Loucy (cell line): ENCODE measurements at regions not wholly inside any gene's neighbourhood (a gene's known extent, or its start where the extent isn't known, plus 50 kb on each side); places are given as distances from the start of the nearest gene placed in this dataset.

ENCODE experiments used
- EZH2phosphoT487 ChIP-seq: fragments of 200-600 bp; IDR thresholded peaks from 2 replicates; pipeline ENCODE4 v1.6.1; 2018; ENCODE audit warnings: antibody characterized with exemption, mild to moderate bottlenecking, moderate library complexity, borderline replicate concordance
- TF ChIP-seq, protein P1 (sequence below): fragments of 200-600 bp; sonication (generic); conservative IDR thresholded peaks from 2 replicates; pipeline ENCODE4 v1.5.1; 2014; ENCODE audit warnings: mild to moderate bottlenecking, antibody characterized with exemption, low read length

- TF ChIP-seq, protein P1, sequence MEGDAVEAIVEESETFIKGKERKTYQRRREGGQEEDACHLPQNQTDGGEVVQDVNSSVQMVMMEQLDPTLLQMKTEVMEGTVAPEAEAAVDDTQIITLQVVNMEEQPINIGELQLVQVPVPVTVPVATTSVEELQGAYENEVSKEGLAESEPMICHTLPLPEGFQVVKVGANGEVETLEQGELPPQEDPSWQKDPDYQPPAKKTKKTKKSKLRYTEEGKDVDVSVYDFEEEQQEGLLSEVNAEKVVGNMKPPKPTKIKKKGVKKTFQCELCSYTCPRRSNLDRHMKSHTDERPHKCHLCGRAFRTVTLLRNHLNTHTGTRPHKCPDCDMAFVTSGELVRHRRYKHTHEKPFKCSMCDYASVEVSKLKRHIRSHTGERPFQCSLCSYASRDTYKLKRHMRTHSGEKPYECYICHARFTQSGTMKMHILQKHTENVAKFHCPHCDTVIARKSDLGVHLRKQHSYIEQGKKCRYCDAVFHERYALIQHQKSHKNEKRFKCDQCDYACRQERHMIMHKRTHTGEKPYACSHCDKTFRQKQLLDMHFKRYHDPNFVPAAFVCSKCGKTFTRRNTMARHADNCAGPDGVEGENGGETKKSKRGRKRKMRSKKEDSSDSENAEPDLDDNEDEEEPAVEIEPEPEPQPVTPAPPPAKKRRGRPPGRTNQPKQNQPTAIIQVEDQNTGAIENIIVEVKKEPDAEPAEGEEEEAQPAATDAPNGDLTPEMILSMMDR = no peak
- no peak for TF ChIP-seq EZH2phosphoT487
Observed at GRCh38 chr9:84521208-84521607, 148.3 kb upstream of the NTRK2 start.
